ENCODE measurements at regions not wholly inside any gene's neighbourhood (a gene's known extent, or its start where the extent isn't known, plus 50 kb on each side); places are given as distances from the start of the nearest gene placed in this dataset.
A peak's percentile ranks its signal among the peaks of the same experiment; 100 is the strongest.
"Not testable (repeated sequence)": the region's sequence is repeated elsewhere in the genome, so short reads cannot be mapped to it uniquely, and the experiment has no call there.

DNA sequence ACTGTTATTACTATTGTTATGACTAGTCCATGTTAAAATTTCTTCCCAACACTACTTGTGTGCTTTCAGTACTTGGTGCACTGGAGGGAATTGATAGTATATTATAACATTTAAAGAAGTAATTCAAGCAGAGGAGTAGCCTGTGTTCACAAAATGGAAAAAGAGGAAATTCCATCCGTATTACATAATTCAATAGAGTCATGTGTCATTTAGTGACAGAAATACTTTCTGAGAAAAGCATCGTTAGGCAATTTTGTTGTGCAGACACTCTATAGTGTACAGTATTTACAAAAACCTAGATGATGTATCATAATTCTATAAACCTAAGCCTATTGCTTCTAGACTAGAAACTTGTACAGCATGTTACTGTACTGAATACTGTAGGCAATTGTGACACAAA lies 78.3 kb upstream of the PCSK5 start:
- H3K9me3 Mint-ChIP-seq = peaks cover 14% of the 10 kb centered on the region
- POLR2A ChIA-PET = no interaction called here

DNA sequence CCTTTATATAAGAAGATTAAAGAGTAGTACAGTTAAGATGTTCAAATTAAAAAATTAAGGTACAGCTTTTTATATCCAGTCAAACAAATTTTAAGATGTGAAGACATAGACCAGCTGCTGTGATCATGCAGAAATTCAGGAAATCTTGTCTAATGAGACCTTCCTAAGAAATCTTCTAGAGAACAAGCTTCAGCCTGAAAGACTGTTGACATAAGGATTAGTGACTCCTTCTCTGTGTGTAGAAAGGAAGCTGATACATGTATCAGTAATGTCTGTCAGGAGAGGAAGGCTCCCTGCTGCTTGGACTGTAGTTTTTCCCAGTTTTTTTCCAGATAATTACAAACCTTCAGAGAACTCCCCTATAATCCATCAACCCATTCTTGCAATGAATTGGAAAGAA lies 75.8 kb upstream of the PCSK5 start:
- Histone ChIP-seq H3K27me3 (ENCODE audit: control insufficient read depth in 1 of 2, insufficient read depth in 2 of 2, low read length in 2 of 2) (no peaks in the 10 kb centered on the region), H3K4me3 (ENCODE audit: low read length) (no peak overlapping the region), H3K4me1 (ENCODE audit: insufficient read depth, low read length) (no peaks in the 10 kb centered on the region), H3K27ac (ENCODE audit: low read depth in 1 of 2, low read length in 2 of 2) (no peak overlapping the region), H3K9me3 (ENCODE audit: control insufficient read depth in 1 of 2, insufficient read depth in 1 of 2, low read length in 2 of 2) (peaks cover 0 to 13% of the 10 kb centered on the region in 2 experiments), H3K36me3 (ENCODE audit: insufficient read depth, low read length) (no peaks in the 10 kb centered on the region)
- no peak for TF ChIP-seq CTCF (IDR thresholded peaks at IDR 0.05)
- Mint-ChIP-seq H3K27me3 (peaks cover 2% of the 10 kb centered on the region), H3K4me1 (ENCODE audit: low read depth) (no peaks in the 10 kb centered on the region), H3K36me3 (ENCODE audit: low read depth) (no peaks in the 10 kb centered on the region), H3K4me3 (no peak overlapping the region), H3K9me3 (peaks cover 17% of the 10 kb centered on the region), H3K27ac (no peak overlapping the region)
- DNase-seq (no peak), ATAC-seq (ENCODE audit: poor library complexity) (no peak)
- ChIA-PET POLR2A (no interaction called here), CTCF (no interaction called here)
- intact Hi-C loops (cut with DNase I, micrococcal nuclease) = no loop called here

More for the DNA sequence above, 78.3 kb upstream of the PCSK5 start:
- no peak overlapping the region for H3K27ac Mint-ChIP-seq
- CTCF ChIA-PET = no interaction called here
- DNase-seq (peak in 1 of 14 experiments; percentile 1), ATAC-seq (ENCODE audit: poor library complexity) (no peak)
- H3K36me3 ChIP-seq (ENCODE audit: insufficient read depth, low read length) = no peaks in the 10 kb centered on the region
- H3K4me3 Mint-ChIP-seq = no peak overlapping the region
- H3K27me3 Mint-ChIP-seq = peaks cover 3% of the 10 kb centered on the region
- H3K27me3 ChIP-seq (ENCODE audit: control insufficient read depth in 1 of 2, insufficient read depth in 2 of 2, low read length in 2 of 2) = no peaks in the 10 kb centered on the region
- TF ChIP-seq CTCF (IDR thresholded peaks at IDR 0.05) = no peak
- no peaks in the 10 kb centered on the region for H3K4me1 ChIP-seq (ENCODE audit: insufficient read depth, low read length)
- H3K4me3 ChIP-seq (ENCODE audit: low read length) = no peak overlapping the region
- intact Hi-C loops (cut with DNase I, micrococcal nuclease) = no loop called here
- H3K4me1 Mint-ChIP-seq (ENCODE audit: low read depth) = no peaks in the 10 kb centered on the region
- H3K27ac ChIP-seq (ENCODE audit: low read depth in 1 of 2, low read length in 2 of 2) = no peak overlapping the region
- H3K9me3 ChIP-seq (ENCODE audit: control insufficient read depth in 1 of 2, insufficient read depth in 1 of 2, low read length in 2 of 2) = peaks cover 6 to 13% of the 10 kb centered on the region in 2 experiments
- no peaks in the 10 kb centered on the region for H3K36me3 Mint-ChIP-seq (ENCODE audit: low read depth)

DNA sequence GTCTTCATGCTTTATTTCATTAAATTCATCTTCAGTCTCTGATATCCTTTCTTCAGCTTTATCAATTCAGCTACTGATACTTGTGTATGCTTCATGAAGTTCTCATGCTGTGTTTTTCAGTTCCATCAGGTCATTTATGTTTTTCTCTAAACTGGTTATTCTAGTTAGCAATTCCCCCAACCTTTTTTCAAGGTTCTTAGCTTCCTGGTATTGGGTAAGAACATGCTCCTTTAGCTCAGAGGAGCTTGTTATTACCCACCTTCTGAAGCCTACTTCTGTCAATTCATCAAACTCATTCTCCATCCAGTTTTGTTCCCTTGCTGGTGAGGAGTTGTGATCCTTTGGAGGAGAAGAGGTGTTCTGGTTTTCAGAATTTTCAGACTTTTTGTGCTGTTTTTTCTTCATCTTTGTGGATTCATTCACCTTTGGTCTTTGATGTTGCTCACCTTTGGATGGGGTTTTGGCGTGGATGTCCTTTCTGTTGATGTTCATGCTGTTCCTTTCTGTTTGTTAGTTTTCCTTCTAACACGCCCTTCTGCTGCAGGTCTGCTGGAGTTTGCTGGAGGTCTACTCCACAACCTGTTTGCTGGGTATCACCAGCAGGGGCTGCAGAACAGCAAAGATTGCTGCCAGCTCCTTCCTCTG lies 69.9 kb upstream of the PCSK5 start:
- H3K9me3 ChIP-seq (ENCODE audit: control insufficient read depth in 1 of 2, insufficient read depth in 1 of 2, low read length in 2 of 2); H3K36me3 ChIP-seq (ENCODE audit: insufficient read depth, low read length); H3K27ac ChIP-seq (ENCODE audit: low read depth in 1 of 2, low read length in 2 of 2); H3K4me3 Mint-ChIP-seq; intact Hi-C loops (cut with DNase I, micrococcal nuclease); ATAC-seq (ENCODE audit: poor library complexity); H3K27ac Mint-ChIP-seq; CTCF ChIA-PET; H3K36me3 Mint-ChIP-seq (ENCODE audit: low read depth); H3K4me1 Mint-ChIP-seq (ENCODE audit: low read depth); H3K4me1 ChIP-seq (ENCODE audit: insufficient read depth, low read length); H3K4me3 ChIP-seq (ENCODE audit: low read length); H3K9me3 Mint-ChIP-seq; DNase-seq; H3K27me3 ChIP-seq (ENCODE audit: control insufficient read depth in 1 of 2, insufficient read depth in 2 of 2, low read length in 2 of 2): not testable (repeated sequence)
- H3K27me3 Mint-ChIP-seq = peaks cover 18% of the 10 kb centered on the region
- POLR2A ChIA-PET = interaction anchor here (0.6 kb wide), 1 partner anchor 28 kb away, joined by 3 read pairs; no protein-coding TSS in a partner anchor

DNA sequence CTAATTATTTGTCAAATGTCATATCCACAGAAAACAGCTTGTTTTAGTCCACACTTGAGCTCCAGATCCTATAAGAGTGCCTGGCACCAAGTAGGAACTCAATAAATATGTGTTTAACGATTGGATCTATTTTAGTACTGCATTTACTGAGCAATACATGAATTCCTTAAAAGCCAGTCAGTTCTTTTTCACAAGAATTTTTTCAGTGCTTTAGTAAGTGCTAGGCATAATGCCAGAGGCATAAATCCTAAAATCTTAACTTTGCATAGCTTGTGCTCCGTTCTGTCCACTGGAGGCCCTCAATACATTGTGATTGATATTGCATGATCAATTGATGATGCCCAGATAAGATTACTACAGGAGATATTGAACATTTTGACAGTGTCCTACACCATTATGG lies 67.3 kb upstream of the PCSK5 start:
- Histone ChIP-seq H3K36me3 (ENCODE audit: insufficient read depth, low read length) (no peaks in the 10 kb centered on the region), H3K27ac (ENCODE audit: low read depth in 1 of 2, low read length in 2 of 2) (no peak overlapping the region), H3K4me1 (ENCODE audit: insufficient read depth, low read length) (no peaks in the 10 kb centered on the region), H3K27me3 (ENCODE audit: control insufficient read depth in 1 of 2, insufficient read depth in 2 of 2, low read length in 2 of 2) (no peaks in the 10 kb centered on the region), H3K9me3 (ENCODE audit: control insufficient read depth in 1 of 2, insufficient read depth in 1 of 2, low read length in 2 of 2) (peaks cover 0 to 6% of the 10 kb centered on the region in 2 experiments), H3K4me3 (ENCODE audit: low read length) (no peak overlapping the region)
- ChIA-PET POLR2A (no interaction called here), CTCF (no interaction called here)
- Mint-ChIP-seq H3K36me3 (ENCODE audit: low read depth) (no peaks in the 10 kb centered on the region), H3K4me3 (no peak overlapping the region), H3K4me1 (ENCODE audit: low read depth) (no peaks in the 10 kb centered on the region), H3K9me3 (no peaks in the 10 kb centered on the region), H3K27ac (no peak overlapping the region), H3K27me3 (peaks cover 34% of the 10 kb centered on the region)
- DNase-seq (no peak), ATAC-seq (ENCODE audit: poor library complexity) (no peak)
- no peak for TF ChIP-seq CTCF (IDR thresholded peaks at IDR 0.05)
- intact Hi-C loops (cut with DNase I, micrococcal nuclease) = no loop called here

Data from CD4-positive, alpha-beta T cell (primary cell).